ENCODE measurements at regions not wholly inside any gene's neighbourhood (a gene's known extent, or its start where the extent isn't known, plus 50 kb on each side); places are given as distances from the start of the nearest gene placed in this dataset.
"Not testable (repeated sequence)": the region's sequence is repeated elsewhere in the genome, so short reads cannot be mapped to it uniquely, and the experiment has no call there.

DNA sequence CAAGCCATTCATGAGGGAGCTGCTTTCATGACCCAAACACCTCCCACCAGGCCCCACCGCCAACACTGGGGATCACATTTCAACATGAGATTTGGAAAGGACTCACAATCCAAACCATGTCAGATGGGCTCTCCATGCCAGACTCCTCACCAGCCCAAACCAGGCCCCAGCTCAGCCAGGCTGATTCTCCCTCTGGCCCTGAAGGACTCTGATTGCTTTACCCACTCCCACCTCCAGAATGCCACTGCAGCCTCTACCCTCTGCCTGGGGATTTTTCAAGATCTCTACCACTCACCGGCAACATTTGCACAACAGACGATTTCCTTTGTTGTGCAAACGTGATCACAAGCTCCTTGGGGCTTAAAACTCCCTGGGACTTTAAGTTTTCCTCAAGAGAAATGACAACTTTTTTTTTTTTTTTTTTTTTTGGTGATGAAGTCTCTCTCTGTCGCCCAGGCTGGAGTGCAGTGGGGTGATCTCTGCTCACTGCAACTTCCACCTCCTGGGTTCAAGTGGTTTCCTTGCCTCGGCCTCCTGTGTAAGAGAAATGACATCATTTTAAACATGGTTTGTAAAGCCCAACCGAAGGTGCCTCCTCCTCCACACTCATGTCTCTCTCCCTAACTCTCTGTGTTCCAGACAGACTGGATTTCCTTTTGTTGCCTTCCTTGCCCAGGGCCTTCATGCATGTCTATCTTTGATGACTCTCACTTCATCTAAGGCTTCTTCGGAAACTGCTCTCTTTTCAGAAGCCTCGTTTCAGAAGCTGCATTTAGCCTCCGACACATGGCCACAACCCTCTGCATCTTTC lies 147.0 kb downstream of the CDH26 start:
- no peak for DNase-seq (ENCODE audit: low spot score in 2 of 2)
- no peak for TF ChIP-seq POLR2A (IDR thresholded peaks at IDR 0.05)
- TF ChIP-seq, protein P1, sequence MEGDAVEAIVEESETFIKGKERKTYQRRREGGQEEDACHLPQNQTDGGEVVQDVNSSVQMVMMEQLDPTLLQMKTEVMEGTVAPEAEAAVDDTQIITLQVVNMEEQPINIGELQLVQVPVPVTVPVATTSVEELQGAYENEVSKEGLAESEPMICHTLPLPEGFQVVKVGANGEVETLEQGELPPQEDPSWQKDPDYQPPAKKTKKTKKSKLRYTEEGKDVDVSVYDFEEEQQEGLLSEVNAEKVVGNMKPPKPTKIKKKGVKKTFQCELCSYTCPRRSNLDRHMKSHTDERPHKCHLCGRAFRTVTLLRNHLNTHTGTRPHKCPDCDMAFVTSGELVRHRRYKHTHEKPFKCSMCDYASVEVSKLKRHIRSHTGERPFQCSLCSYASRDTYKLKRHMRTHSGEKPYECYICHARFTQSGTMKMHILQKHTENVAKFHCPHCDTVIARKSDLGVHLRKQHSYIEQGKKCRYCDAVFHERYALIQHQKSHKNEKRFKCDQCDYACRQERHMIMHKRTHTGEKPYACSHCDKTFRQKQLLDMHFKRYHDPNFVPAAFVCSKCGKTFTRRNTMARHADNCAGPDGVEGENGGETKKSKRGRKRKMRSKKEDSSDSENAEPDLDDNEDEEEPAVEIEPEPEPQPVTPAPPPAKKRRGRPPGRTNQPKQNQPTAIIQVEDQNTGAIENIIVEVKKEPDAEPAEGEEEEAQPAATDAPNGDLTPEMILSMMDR (IDR thresholded peaks at IDR 0.05): no peak
- intact Hi-C loops (cut with DNase I; ENCODE audit: low total_unique reads): no loop called here
- 53 to 63% methylated on average over 10 of the region's 10 CpGs for WGBS, 2 donors
- no peak overlapping the region for H3K4me3 ChIP-seq (ENCODE audit: low read depth, poor library complexity, severe bottlenecking)

DNA sequence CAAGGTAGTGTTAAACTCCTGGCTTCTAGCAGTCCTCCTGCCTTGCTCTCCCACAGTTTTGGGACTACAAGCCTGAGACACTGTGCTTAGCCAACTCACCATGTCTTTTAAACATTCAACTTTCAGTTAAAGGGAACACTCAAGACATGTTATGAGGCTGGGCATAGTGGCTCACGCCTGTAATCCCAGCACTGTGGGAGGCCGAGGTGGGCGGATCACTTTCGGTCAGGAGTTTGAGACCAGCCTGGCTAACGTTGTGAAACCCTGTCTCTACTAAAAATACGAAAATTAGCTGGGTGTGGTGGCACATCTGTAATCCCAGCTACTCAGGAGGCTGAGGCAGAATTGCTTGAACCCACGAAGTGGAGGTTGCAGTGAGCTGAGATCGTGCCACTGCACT lies 148.0 kb downstream of the CDH26 start:
- DNase-seq (ENCODE audit: low spot score in 2 of 2): peak in 1 of 2 donors; percentile 46
- intact Hi-C loops (cut with DNase I; ENCODE audit: low total_unique reads); H3K4me3 ChIP-seq (ENCODE audit: low read depth, poor library complexity, severe bottlenecking): not testable (repeated sequence)
- WGBS, 2 donors: 79 to 82% methylated on average over 8 of the region's 8 CpGs

DNA sequence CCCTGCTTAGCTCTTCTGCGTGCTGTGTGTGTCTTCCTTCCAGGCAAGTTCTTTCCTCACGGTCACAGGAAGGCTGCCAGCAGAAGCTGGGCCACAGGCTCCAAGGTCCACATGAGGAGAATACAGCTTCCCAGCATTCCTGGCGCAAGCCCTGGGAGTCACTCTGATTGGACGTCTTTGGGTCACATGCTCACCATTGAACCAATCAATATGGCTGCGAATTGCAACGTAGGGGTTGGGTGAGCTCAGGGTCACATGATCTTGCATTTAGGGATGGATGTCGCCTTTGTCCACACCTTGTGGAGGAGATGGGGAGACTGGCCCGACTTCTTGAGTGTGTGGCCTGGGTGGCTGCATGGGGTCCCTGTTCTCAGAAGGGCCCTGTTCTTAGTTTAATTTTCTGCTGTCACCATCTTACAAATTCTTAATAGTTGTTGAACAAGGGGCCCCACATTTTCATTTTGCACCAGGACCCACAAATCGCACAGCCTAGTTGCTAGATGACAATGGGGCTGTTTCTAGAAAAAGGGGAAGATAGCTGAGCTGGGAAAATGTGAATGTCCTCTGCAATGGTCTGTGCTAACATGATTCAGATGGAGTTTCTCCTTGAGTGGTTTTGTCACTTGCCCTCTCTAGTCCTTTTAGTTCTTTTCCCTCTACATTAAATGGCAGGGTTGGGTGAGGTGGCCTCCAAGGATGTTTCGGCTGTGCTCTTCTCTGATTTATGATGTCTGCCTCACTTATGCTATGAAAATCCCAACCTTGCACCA lies 149.6 kb downstream of the CDH26 start:
- 92 to 94% methylated on average over 10 of the region's 10 CpGs for WGBS, 2 donors
- intact Hi-C loops (cut with DNase I; ENCODE audit: low total_unique reads): no loop called here
- DNase-seq (ENCODE audit: low spot score in 2 of 2): peak in 1 of 2 donors; percentile 60
- TF ChIP-seq, protein P1 (IDR thresholded peaks at IDR 0.05): no peak
- TF ChIP-seq POLR2A (IDR thresholded peaks at IDR 0.05): no peak
- H3K4me3 ChIP-seq (ENCODE audit: low read depth, poor library complexity, severe bottlenecking): no peak overlapping the region

DNA sequence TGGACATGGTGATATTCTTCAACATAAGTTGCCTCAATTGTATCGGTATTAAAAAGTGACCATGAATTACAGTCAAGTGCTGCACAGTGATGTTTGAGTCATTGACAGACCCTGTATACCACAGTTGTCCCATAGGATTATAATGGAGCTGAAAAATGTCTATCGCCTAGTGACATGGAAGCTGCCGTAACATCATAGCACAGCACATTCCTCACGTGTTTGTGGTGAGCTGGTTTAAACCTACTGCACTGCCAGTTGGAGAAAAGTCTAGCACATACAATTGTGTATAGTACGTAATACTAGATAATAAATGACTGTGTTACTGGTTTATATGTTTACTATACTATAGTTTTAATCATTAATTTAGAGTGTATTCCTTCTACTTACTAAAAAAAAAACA lies 150.2 kb downstream of the CDH26 start:
- DNase-seq (ENCODE audit: low spot score in 2 of 2): no peak
- intact Hi-C loops (cut with DNase I; ENCODE audit: low total_unique reads): no loop called here
- no peak for TF ChIP-seq POLR2A (IDR thresholded peaks at IDR 0.05)
- TF ChIP-seq, protein P1 (IDR thresholded peaks at IDR 0.05): no peak
- no peak overlapping the region for H3K4me3 ChIP-seq (ENCODE audit: low read depth, poor library complexity, severe bottlenecking)
- 86 to 89% methylated on average over 5 of the region's 5 CpGs for WGBS, 2 donors

DNA sequence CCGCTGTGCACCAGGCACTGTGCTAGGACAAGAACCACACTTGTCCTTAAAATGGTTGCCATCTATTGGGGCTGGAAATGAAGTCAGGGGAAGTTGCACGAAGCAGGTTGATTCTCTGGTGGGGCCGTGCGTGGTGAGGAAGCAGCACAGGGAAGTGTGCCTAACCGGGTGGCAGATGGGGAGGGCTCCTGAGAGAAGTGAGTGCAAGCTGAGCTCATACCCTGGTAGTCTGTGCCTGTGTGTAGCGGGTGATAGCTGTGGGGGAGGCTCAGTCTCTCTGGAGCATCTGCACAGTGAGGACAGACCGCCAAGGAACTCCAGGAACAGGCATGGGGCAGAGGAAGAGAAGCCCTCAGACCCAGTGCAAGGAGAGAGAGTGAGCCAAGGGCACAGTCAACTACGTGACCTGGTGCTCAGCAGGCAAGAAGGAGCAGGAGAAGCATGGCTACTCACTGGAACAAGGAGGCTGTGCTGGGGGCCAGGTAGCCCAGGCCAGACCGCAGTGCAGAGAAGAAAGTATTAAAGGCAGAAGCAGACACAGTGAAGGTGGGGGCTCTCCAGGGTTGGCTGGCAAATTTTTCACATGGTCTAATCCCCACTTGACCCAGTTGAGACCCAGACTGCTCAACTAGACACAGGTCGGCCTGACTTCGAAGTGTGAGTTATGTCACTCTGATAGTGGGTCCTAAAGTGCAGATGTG lies 155.0 kb downstream of the CDH26 start:
- no peak for DNase-seq (ENCODE audit: low spot score in 2 of 2)
- 83 to 85% methylated on average over 11 of the region's 11 CpGs for WGBS, 2 donors
- intact Hi-C loops (cut with DNase I; ENCODE audit: low total_unique reads): no loop called here
- no peak overlapping the region for H3K4me3 ChIP-seq (ENCODE audit: low read depth, poor library complexity, severe bottlenecking)
- no peak for TF ChIP-seq POLR2A (IDR thresholded peaks at IDR 0.05)
- TF ChIP-seq, protein P1 (IDR thresholded peaks at IDR 0.05): no peak

DNA sequence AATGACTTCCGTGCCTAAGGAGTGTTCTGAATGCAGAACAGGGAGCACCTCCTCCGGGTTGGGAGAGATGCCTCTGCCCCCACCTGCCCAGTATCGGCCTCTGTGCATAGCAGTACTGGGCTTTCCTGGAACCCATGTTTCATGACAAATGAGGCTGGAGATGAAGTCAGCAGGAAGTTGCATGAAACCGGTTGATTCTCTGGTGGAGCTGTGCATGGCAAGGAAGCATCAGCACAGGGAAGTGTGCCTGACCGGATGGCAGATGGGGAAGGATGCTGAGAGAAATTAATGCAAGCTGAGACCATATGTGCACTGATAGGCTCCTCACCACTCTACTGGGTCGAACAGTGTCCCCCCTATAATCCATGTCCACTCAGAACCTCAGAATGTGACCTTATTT lies 155.5 kb downstream of the CDH26 start:
- DNase-seq (ENCODE audit: low spot score in 2 of 2): no peak
- intact Hi-C loops (cut with DNase I; ENCODE audit: low total_unique reads): no loop called here
- WGBS, 2 donors: 84 to 87% methylated on average over 6 of the region's 6 CpGs
- H3K4me3 ChIP-seq (ENCODE audit: low read depth, poor library complexity, severe bottlenecking): no peak overlapping the region
- TF ChIP-seq, protein P1 (IDR thresholded peaks at IDR 0.05): no peak
- no peak for TF ChIP-seq POLR2A (IDR thresholded peaks at IDR 0.05)

Measured in lower leg skin (tissue), 4 donors.